MM.1S (cell line): ENCODE measurements at regions not wholly inside any gene's neighbourhood (a gene's known extent, or its start where the extent isn't known, plus 50 kb on each side); places are given as distances from the start of the nearest gene placed in this dataset.

ENCODE experiments used
- DNase-seq: peaks from one replicate; pipeline ENCODE4 v3.0.0-alpha.2; 2015
- H2AFZ ChIP-seq: fragments of 300-600 bp; sonication (generic); 2 replicates; pipeline ENCODE4 v1.6.0; 2016; ENCODE audit warnings: antibody characterized with exemption, low read length
- H3F3A ChIP-seq: fragments of 300-600 bp; sonication (generic); 2 replicates; pipeline ENCODE4 v1.6.1; 2016; ENCODE audit warnings: mild to moderate bottlenecking, antibody characterized with exemption, low read length, moderate library complexity, mixed read lengths; ENCODE audit not compliant: insufficient read depth
- H3K27ac ChIP-seq: fragments of 300-600 bp; sonication (generic); 2 replicates; pipeline ENCODE4 v1.5.1; 2016; ENCODE audit warnings: mild to moderate bottlenecking, low read length
- H3K27me3 ChIP-seq: fragments of 300-600 bp; sonication (generic); replicated peaks from 2 replicates; pipeline ENCODE4 v1.6.0; 2016; ENCODE audit warnings: low read length; ENCODE audit not compliant: insufficient read depth
- H3K36me3 ChIP-seq: fragments of 300-600 bp; sonication (generic); replicated peaks from 2 replicates; pipeline ENCODE4 v1.6.1; 2016; ENCODE audit warnings: mild to moderate bottlenecking, low read length, mixed read lengths; ENCODE audit not compliant: insufficient read depth
- H3K4me1 ChIP-seq: fragments of 300-600 bp; sonication (generic); 2 replicates; pipeline ENCODE4 v1.6.1; 2016; ENCODE audit warnings: low read length, mixed read lengths
- H3K4me2 ChIP-seq: fragments of 300-600 bp; sonication (generic); 2 replicates; pipeline ENCODE4 v1.6.0; 2016; ENCODE audit warnings: low read depth, low read length
- H3K4me3 ChIP-seq: fragments of 300-600 bp; sonication (generic); 2 replicates; pipeline ENCODE4 v1.5.1; 2016; ENCODE audit warnings: low read length, mixed read lengths
- H3K79me2 ChIP-seq: fragments of 300-600 bp; sonication (generic); 2 replicates; pipeline ENCODE4 v1.6.1; 2016; ENCODE audit warnings: mixed run types, low read length, mixed read lengths
- H3K9ac ChIP-seq: fragments of 300-600 bp; sonication (generic); 2 replicates; pipeline ENCODE4 v1.6.1; 2016; ENCODE audit warnings: low read length, mixed read lengths
- H3K9me2 ChIP-seq: fragments of 300-600 bp; sonication (generic); replicated peaks from 2 replicates; pipeline ENCODE4 v1.6.1; 2016; ENCODE audit warnings: mild to moderate bottlenecking, low read length, mixed read lengths; ENCODE audit not compliant: insufficient read depth
- H3K9me3 ChIP-seq: fragments of 300-600 bp; sonication (generic); replicated peaks from 2 replicates; pipeline ENCODE4 v1.6.1; 2016; ENCODE audit warnings: mild to moderate bottlenecking, low read length, mixed read lengths; ENCODE audit not compliant: insufficient read depth
- H4K20me1 ChIP-seq: fragments of 300-600 bp; sonication (generic); 2 replicates; pipeline ENCODE4 v1.6.1; 2016; ENCODE audit warnings: mild to moderate bottlenecking, low read length, moderate library complexity, mixed read lengths; ENCODE audit not compliant: insufficient read depth
- EZH2 ChIP-seq: fragments of 300-600 bp; sonication (generic); optimal IDR thresholded peaks from 2 replicates; pipeline ENCODE3; 2017; ENCODE audit warnings: low read depth, mild to moderate bottlenecking, antibody characterized with exemption, low read length, mixed read lengths
- EZH2phosphoT487 ChIP-seq: fragments of 300-600 bp; sonication (generic); IDR thresholded peaks from 2 replicates; pipeline ENCODE4 v1.6.1; 2018; ENCODE audit warnings: antibody characterized with exemption, low read length
- TF ChIP-seq, protein P1 (sequence below): fragments of 300-600 bp; sonication (generic); IDR thresholded peaks from 2 replicates; pipeline ENCODE4 v1.5.1; 2016; ENCODE audit warnings: antibody characterized with exemption, low read length, mixed read lengths

DNA sequence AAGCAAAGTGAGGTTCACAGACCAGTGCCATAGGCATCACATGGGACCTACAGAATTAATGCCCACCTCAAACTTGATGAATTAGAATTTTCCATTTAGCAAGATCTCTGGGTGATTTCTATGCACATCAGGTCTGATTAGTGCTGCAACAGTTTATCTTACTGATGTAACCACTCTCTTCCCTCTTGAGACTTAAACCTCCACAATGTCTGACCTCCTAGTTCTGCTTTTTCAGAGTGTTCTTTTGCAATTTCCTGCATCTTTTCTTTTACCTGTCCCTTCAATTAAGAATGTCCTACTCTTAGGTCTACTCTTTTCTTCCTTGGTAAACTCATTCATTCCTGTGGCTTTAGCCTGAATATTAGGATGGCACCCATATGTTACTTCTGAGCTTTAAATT lies 615.3 kb downstream of the TFAP2A start:
- H3K4me1 ChIP-seq: peaks cover 11% of the 10 kb centered on the region
- H2AFZ ChIP-seq: no peak overlapping the region
- no peaks in the 10 kb centered on the region for H3K27me3 ChIP-seq
- H3K9me2 ChIP-seq: no peaks in the 10 kb centered on the region
- H3K4me2 ChIP-seq: no peak overlapping the region
- H3K27ac ChIP-seq: no peak overlapping the region
- no peaks in the 10 kb centered on the region for H3F3A ChIP-seq
- no peaks in the 10 kb centered on the region for H3K79me2 ChIP-seq
- no peak overlapping the region for H3K9ac ChIP-seq
- no peak for DNase-seq
- H3K4me3 ChIP-seq: no peak overlapping the region
- H4K20me1 ChIP-seq: no peaks in the 10 kb centered on the region
- H3K36me3 ChIP-seq: no peaks in the 10 kb centered on the region
- H3K9me3 ChIP-seq: no peaks in the 10 kb centered on the region
- TF ChIP-seq EZH2 (no peak), EZH2phosphoT487 (no peak)
- TF ChIP-seq, protein P1, sequence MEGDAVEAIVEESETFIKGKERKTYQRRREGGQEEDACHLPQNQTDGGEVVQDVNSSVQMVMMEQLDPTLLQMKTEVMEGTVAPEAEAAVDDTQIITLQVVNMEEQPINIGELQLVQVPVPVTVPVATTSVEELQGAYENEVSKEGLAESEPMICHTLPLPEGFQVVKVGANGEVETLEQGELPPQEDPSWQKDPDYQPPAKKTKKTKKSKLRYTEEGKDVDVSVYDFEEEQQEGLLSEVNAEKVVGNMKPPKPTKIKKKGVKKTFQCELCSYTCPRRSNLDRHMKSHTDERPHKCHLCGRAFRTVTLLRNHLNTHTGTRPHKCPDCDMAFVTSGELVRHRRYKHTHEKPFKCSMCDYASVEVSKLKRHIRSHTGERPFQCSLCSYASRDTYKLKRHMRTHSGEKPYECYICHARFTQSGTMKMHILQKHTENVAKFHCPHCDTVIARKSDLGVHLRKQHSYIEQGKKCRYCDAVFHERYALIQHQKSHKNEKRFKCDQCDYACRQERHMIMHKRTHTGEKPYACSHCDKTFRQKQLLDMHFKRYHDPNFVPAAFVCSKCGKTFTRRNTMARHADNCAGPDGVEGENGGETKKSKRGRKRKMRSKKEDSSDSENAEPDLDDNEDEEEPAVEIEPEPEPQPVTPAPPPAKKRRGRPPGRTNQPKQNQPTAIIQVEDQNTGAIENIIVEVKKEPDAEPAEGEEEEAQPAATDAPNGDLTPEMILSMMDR: no peak

DNA sequence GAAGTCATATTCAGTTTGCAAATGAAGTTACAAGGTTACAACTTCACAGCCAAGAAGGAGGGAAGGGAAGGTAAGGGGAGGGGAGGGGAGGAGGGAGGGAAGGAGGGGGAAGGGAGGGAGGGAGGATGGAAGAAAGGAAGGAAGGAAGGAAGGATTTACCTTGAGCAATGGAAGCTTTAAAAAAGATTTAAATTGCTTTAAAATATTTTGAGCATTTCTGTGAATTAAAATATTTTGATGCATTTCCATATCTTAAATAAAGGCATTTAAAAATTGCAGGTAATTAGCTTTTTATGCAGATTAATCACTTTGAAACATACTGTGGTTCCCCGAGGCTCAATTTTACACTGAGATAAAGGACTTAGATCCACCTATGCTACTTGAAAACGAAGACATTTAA lies 618.0 kb downstream of the TFAP2A start:
- Histone ChIP-seq H3K27ac (no peak overlapping the region), H3K79me2 (no peaks in the 10 kb centered on the region), H3K9ac (no peak overlapping the region), H4K20me1 (no peaks in the 10 kb centered on the region), H3K9me2 (no peaks in the 10 kb centered on the region), H3F3A (no peaks in the 10 kb centered on the region), H3K36me3 (no peaks in the 10 kb centered on the region), H3K27me3 (no peaks in the 10 kb centered on the region), H3K4me3 (no peak overlapping the region), H3K4me2 (no peak overlapping the region), H2AFZ (no peak overlapping the region), H3K9me3 (no peaks in the 10 kb centered on the region), H3K4me1 (peaks cover 11% of the 10 kb centered on the region)
- DNase-seq: no peak
- TF ChIP-seq EZH2phosphoT487: no peak
- TF ChIP-seq, protein P1: no peak
- TF ChIP-seq EZH2: no peak

DNA sequence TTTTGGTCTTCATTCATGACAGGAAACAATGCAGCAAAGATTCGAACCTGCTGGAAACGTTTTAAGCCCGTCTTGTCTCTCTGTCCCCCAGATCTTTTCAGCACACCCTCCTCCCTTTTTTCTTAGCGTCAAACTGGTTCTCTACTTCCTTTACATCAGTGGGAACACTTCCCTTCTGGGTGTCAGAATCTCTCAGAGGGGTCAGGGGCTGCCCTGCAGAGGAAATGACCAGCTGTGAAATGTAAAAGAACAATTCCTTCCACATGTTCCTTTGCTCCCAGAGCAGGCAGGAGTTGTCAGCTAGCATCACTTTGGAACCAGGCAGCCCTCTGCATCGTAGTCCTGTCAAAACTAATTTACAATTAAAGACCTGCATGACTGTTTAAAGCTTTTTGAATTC lies 619.0 kb downstream of the TFAP2A start:
- Histone ChIP-seq H3F3A (no peaks in the 10 kb centered on the region), H2AFZ (no peak overlapping the region), H3K4me3 (no peak overlapping the region), H3K9me2 (no peaks in the 10 kb centered on the region), H3K4me2 (no peak overlapping the region), H3K27me3 (no peaks in the 10 kb centered on the region), H3K27ac (no peak overlapping the region), H4K20me1 (no peaks in the 10 kb centered on the region), H3K79me2 (no peaks in the 10 kb centered on the region), H3K9ac (no peak overlapping the region), H3K36me3 (no peaks in the 10 kb centered on the region), H3K9me3 (no peaks in the 10 kb centered on the region), H3K4me1 (peaks cover 5% of the 10 kb centered on the region)
- DNase-seq: no peak
- no peak for TF ChIP-seq EZH2
- TF ChIP-seq, protein P1: no peak
- no peak for TF ChIP-seq EZH2phosphoT487

DNA sequence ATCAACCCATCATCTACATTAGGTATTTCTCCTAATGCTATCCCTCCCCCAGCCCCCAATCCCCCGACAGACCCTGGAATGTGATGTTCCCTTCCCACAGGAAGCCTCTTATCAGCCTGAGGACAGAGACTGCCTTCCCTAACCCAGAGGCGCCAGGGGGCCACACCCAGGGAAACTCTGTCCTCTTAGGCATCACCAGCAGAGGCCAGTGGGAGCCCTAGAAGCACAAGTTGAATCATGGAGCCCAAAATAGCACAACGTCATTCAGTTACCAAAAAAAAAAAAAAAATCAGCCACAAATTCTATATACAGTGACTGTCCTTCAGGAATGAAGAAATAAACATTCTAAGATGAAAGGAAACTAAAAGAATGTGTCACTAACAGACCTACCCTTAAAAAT lies 625.7 kb downstream of the TFAP2A start:
- Histone ChIP-seq H3K9ac (no peak overlapping the region), H3F3A (no peaks in the 10 kb centered on the region), H3K9me2 (no peaks in the 10 kb centered on the region), H4K20me1 (no peaks in the 10 kb centered on the region), H3K79me2 (no peaks in the 10 kb centered on the region), H3K27ac (no peak overlapping the region), H3K9me3 (no peaks in the 10 kb centered on the region), H3K36me3 (no peaks in the 10 kb centered on the region), H3K27me3 (no peaks in the 10 kb centered on the region), H3K4me1 (no peaks in the 10 kb centered on the region), H2AFZ (no peak overlapping the region), H3K4me2 (no peak overlapping the region), H3K4me3 (no peak overlapping the region)
- no peak for DNase-seq
- TF ChIP-seq, protein P1: no peak
- no peak for TF ChIP-seq EZH2
